ENCODE measurements at regions not wholly inside any gene's neighbourhood (a gene's known extent, or its start where the extent isn't known, plus 50 kb on each side); places are given as distances from the start of the nearest gene placed in this dataset.

DNA sequence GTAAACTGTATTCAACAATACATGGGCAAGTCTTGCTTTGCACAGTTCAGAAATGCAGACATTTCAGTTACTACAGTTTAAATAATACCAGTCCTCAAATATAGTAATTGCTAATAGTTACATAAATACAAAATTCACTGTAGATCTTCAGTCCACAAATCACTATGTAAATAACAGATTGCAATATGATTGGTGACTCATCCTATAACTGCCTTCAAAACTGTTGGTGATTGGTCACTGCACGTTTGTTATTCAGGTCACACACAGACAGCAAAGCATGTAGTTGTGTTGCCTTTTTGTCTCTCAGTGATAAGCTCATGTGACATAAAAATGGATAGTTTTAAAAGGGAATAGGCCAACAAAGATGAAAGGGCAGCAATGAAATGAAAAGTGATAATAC is 186.5 kb upstream of the CTTNBP2NL start:
- DNase-seq (ENCODE audit: low read depth): no peak

DNA sequence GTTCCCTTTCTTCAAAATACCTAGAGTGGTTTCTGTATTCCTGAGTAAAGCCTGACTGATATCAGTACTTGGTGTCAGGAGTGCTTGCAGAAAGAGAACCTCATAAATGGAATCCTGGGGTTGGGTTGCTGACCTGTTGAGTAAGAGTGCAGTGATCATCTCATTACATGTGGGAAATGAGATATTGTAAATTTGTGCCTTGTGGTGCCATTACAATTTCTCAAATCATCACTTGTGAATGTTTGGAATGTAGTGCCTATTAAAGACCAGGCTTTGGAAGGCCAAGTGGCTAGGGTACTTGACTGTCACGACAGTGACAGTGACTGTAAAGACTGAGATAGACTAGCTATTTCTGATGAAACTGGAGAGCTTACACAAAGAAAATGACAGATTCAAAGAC is 176.7 kb upstream of the CTTNBP2NL start:
- peak; percentile 58 for DNase-seq (ENCODE audit: low read depth)

DNA sequence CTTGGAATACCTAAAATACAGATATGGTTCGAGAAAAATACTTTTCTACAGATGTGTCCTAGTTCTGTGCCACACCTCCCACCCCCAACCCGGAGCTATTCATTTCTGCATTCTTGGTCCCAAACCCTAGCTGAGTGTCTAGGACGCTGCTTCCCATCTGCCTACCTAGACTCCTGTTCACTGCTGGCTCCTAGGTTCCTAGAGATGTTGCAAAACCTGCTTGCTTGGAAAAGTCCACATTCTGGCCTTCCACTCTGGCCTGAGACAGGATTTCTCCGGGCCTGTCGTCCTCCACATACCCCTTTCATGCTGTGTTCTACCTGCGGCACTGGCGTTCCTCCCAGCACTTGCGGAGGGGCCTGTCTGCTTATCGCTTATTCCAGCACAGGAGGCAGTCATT is 165.8 kb upstream of the CTTNBP2NL start:
- no peak for DNase-seq (ENCODE audit: low read depth)

DNA sequence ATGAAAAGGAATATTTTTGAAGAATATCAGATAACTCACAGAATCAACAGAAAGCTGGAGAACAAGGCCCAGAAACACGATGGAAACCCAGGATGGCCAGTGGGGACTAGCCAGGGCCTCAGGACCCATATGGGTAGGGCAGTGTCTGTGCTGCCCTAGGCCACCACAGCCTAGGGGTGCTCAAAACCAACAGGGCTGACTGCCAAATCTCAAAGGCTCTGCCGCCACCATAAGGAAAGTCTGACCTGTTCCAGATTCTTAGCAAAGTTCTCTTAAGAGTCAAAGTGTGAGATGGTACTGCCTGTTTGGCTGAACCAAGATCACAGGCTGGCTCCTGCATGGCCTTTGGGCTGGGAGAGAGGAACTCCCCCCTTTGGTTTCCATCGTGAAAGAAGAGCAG is 164.7 kb upstream of the CTTNBP2NL start:
- DNase-seq (ENCODE audit: low read depth): no peak

DNA sequence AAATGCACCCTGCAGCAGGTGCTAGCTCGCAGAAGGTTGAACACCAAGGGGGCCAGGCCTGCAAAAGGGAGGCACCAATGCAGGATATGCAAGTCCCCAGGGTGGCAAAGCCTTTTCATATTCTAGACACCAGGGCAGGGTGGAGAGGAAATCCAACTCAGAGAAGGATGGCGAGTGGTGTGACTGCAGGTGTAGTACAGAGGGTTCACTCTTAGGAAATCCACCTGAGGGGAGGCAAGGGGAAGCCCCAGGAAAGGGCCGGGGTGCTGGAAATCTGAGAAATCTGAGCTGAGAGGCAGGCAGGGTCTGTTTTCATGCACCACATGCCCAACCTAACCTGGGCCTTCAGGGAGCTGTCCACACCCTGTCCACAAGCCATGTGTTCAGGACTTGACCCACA is 163.2 kb upstream of the CTTNBP2NL start:
- no peak for DNase-seq (ENCODE audit: low read depth)

DNA sequence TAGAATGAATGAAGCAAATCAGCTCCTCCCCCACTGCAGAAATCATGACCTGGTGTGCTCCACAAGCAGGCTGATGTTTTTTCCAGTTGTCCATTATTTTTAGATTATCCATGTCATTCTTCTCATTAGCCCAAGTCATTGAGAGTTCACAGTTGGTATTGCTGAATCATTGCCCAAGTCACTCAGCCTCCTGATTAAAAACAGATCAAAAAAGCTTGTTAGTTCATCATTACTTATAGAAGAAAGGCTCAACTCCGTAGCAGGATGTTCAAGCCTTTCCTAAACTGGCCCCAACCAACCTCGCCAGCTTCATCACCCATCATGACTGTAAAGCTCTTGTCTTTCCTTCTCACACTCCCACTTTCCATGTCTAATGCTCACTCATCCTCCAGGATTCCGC is 161.3 kb upstream of the CTTNBP2NL start:
- DNase-seq (ENCODE audit: low read depth): no peak

DNA sequence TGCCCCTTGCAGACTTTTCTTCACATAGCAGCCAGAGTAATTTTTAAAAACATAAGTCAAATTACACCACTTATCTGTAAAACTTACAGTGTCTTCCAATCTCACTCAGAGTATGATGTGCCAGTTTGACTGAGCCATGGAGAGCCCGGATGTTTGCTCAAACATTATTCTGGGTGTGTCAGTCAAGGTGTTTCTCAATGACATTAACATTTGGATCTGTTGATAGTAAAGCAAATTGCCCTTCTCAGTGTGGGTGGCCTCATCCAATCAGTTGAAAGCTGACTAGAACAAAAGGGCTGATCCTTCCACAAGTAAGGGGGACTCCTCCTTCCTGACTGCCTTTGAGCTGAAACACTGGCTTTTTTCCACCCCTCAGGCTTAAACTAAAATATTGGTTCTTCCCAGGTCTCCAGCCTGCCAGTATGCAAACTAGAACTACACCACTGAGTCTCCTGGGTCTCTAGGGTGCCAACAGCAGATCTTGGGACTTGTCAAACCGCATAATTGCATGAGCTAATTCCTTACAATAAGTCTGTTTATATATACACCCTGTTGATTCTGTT is 157.9 kb upstream of the CTTNBP2NL start:
- DNase-seq (ENCODE audit: low read depth): no peak

DNA sequence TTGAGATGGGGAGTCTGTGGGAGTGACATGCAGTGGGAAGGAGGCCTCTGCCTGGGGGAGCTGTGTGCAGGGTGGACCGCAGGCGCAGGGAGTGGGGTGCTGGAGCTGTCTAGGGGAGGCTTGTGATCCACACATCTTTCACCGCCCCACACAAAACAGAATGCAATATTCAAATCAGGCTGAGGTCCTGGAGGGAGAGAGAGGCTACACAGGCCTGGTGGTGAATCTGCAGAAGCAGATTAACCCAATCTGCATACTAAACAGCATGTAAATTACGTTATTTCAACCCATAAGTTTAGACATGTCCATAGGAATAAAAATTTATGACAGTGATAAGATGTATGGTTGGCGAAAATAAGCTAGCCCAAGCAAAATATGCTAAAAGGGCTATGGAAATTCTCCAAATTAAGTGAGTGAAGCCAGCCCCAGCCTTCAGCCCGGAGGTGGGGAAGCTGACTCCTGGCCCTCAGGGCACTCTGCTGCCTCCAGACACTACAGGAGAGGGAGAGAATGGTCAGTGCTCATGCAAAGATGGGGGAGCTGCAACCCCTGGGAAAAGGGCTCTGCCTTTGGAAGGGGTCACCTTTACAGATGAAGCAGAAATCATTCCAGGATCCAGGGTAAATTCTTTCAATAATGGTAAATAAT is 156.2 kb upstream of the CTTNBP2NL start:
- no peak for DNase-seq (ENCODE audit: low read depth)

DNA sequence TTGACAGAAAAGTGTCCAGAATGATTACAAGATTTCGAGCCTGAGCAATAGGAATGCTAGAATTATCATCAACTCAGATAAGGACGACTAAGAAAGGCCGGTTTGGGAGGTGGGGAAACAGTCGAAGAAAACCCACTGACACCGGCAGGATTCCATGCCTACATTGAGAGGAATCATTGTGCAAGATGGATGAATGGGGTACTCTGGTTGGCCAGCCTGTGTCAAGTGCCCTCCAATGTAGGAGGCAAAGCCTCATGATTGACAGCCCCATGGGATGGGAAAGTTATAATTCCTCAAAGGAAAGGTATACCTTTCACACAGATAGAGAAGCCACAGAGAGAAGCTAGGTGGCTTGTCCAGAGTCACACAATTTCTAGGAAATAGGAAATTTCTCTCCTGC is 153.5 kb upstream of the CTTNBP2NL start:
- no peak for DNase-seq (ENCODE audit: low read depth)

DNA sequence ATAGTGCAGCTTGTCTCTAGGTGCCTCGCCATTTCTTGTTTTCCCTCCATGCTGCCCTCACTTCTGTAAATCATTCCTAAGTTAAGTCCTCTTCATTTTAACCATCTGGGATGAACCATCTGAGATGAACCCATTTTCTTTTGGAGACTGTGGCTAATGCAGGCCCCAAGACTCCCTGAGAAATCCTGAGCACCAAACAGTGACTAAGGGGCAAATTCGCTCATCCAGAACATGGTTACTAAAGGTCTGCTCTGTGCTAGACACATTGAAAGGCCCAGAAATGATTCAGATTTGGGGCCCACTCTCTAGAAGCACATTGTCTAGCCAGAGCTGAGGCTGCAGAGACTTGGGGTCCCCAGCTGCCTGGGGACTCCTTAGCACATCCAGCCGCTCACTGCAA is 151.9 kb upstream of the CTTNBP2NL start:
- DNase-seq (ENCODE audit: low read depth): no peak

DNA sequence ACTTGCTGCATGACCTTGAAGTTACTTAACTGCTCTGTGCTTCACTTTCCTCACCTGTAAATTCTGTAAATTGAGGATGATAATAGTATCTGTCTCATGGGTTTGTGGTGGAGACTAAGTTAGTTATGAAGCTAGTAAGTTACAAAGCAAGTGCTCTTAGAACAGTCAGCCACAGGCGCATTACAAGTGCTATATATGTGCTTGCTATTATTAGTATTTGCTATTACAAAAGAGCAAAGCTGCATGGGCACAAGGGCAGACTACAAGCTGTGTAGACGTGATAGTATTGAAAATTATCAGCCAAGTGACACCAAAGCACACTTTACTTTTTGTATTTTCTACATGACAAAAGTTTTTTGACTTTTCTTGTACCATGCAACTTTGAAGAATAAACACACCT is 150.9 kb upstream of the CTTNBP2NL start:
- no peak for DNase-seq (ENCODE audit: low read depth)

DNA sequence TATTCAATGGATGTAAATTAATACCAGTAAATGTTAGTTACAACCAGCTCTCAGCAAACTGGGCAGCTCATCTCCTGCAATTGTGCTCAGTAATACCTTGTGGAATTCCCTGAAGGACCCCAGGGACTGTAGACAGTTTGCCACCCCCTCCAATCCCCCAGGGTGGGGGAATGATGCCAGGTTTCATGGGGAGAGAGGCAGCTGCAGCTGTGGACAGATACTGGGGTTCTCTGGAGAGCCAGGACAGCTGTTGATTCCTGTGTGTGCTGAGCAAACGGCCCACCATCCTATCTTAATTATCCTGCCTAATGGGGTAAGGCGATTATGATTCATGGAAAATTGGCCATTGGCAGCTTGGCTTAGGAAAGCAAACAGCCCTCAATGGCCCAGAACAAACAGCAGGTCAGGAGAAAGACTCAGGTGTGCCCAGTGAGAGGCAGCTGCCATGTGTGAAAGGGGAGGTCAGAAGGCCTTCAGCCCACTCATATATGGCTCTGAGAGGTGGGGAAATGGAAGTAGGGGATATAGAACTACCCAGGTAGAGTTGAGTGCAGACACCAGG is 148.9 kb upstream of the CTTNBP2NL start:
- DNase-seq (ENCODE audit: low read depth): peak; percentile 60

DNA sequence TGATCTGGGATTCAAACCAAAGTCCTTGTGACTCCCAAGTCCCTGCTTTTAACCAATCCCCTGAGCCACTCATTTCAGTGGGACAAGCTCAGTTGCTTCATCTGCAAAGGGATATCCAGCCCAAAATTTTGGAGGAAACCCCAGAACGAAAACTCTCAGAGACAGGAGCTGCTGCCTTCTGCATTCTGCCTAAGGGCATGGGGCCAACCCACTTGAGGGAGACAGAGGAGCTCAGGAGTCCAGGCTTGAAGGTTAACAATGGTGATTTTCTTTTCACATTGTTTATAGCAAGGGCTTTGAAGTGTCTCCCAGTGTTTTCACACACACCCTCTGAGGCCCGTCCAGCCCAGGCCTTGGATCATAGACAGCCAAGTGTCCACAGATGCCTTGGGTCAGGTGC is 148.1 kb upstream of the CTTNBP2NL start:
- DNase-seq (ENCODE audit: low read depth): no peak

DNA sequence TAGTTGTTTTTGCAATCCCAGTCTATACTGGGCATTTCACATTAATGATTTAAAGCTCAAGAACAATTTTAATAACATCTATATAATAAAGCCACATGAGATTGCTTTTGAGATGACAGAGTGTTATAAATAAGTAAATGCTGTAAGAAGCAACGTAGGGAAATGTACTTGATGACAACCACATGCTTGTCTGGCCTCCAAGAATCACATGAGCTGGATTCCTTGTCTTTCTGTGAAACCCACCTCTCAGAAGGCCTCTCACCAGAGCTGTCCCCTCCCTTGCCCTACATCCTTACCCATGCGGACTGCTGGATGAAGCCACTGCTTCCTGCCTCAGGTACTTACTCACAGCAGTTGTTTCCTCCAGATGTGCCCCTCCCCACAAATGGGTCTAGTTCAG is 145.1 kb upstream of the CTTNBP2NL start:
- DNase-seq (ENCODE audit: low read depth): no peak

DNA sequence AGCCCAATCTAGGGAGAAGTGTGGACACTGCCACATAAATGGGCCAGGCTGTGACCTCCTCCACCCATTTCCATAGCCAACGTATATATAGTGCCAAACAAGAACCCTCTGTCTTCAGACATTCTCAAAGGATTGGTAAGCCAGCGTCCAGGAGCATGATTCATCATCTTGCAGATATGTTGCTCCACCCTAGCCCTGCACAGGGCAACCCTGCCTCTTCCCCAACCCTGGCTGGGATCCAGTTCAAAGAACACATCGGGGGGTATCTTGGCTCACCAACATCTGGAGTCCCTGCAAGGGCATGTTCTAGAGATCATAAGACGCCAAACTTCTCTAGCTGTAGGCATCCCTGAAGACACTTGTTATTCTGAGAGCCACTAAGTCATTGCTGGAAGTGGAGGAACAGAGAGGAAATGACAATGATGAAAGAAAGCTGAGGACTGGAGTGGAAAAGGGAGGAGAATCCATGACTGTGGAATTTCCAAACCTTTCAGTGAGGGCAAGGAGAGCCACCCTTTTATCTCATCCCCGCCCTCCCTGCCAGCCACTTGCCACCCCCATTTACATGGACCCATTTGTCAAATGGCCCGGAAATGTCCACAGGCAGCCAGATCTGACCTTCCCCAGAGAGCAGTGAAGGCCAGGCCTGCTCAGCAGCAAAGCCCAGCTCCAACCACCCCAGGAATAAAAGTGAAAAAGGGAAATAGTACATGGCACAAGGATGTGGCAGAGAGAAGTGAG is 144.1 kb upstream of the CTTNBP2NL start:
- peak; percentile 57 for DNase-seq (ENCODE audit: low read depth)

DNA sequence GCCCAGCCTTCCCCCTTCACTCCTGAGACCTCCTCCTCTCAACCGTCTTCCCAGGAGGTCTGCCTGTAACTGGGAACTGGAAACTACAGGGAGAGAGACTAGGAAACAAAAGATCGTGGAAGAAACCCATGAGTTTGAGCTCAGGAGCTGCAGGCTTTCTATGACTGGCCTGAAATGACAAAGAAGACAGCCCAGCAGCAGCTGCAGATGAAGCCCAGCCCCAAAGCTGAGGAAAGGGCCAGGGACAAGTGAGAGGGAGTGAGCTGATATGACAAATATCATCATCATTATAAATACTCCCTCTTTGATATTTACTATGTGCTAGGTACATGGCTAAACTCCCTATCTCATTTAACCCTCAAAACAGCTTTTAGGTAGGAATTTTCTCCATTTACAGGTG is 142.6 kb upstream of the CTTNBP2NL start:
- peak; percentile 80 for DNase-seq (ENCODE audit: low read depth)

DNA sequence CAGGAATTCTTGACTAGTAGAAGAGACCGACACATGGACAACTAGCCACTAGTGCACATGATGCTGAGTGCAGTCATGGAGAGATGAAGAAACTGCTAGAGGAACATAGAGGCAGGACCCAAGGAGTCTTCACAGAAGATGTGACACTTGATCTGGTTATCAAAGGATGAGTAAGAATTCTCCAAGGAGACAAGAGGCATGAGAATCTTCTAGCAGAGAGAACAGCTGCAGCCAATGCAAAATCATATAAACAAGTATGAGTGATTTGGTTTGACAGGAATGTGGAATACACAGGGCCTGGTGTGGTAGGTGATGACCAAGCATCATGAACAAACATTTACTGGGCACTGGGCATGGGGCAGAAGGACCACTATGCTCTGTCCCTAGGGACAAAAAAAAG is 140.9 kb upstream of the CTTNBP2NL start:
- peak; percentile 91 for DNase-seq (ENCODE audit: low read depth)

DNA sequence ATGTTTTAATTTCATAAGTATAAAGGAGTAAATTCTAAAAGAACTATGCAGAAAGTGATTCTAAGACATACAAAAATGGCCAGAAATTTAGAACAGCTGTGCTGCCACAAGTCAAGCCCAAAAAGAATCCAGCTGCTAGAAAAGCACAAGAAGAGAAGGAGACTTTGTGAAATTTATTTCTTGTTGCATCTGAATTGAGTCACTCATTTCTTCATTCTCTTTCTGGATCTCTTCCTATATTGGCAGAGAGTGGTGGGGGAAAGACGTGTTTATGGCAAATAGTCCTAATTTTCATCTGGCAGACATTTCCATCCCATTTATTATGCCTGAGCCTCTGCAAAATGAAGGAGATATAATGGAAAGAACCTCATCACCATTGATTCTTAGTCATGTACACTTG is 139.6 kb upstream of the CTTNBP2NL start:
- no peak for DNase-seq (ENCODE audit: low read depth)

DNA sequence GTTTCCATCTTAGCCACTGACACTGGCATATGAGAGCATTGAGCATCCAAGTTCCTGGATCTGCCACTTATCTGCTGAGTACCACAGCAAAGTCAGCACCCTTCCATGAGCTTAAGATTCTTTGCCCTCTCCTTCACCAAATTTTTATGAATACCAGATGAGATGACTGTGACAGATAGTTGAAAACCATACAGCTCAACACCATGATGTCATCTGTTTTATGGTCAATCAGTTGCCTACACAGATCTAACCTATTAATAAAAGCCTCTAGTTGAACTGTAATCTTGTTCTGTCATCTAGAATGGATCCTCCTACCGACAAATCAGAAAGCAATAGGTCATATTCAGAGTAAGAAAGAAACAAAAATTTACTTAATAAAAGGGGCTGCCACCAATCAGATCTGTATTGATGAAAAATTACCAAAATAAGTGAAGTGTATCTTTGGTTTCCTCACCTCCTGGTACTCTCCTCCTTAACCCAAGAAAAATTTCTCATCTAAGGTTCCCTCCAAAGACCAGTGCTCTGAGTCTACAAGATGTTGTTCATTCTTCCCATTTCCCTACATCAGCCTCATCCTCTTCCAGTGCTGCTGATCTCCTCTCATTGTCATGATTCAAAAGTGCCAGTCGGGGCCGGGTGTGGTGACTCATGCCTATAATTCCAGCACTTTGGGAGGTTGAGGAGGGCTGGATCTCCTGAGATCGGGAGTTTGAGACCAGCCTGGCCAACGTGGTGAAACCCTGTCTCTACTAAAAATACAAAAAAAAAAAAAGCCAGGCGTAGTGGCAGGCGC is 138.8 kb upstream of the CTTNBP2NL start:
- no peak for DNase-seq (ENCODE audit: low read depth)

DNA sequence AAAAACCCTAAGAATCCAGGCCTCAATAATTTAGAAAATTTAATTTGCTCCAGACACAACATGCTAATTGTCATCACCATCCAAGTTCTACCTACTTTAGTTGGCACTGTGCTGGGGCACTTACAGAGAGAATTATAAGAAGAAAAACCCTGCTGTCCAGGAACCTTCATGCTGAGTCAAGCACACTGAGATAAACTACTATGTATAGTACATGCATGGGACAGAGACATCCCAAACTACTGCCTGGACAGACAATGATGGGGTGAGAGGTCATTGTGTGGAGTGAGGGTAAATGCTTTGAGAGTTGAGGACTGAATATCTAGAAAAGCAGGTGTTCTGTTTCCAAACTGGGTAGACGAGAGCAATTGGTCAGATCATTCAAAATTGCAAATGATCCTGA is 135.3 kb upstream of the CTTNBP2NL start:
- DNase-seq (ENCODE audit: low read depth): peak; percentile 53

DNA sequence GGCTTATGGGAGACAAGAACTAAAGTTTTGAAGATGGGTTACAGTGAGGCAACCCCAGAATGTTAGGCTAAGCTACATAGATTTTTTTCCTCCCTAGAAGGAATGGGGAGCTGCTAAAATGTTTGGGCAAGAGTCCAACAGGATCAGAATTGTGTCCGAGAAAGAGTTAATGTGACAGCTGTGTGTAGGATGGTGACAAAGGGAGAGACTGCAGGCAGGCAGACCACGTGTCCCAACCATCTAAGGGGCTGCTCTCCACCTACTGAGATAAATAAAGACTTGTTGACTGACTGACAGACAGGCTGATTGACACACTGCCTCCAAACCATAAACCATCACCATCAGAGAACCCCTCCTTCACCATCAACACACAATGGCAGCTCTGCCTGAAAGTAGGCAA is 133.7 kb upstream of the CTTNBP2NL start:
- no peak for DNase-seq (ENCODE audit: low read depth)

DNA sequence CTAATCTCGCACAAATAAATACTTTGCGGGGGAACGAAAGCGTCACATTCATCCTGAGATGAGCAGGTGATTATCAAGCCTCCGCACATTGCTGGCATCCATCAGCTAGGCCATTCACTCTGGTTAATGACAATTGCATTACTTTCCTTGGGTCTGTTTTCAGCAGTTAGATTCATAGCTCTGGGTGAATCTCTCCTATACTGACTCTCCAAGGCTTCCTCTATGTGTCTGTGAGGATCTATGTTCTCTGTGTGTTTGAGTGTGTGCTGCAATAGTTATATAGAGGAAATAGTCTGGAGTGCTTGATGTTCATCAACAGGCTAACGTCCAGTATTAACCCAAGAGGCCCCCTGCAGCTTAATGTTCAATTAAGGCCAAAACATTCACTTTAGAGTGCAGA is 133.0 kb upstream of the CTTNBP2NL start:
- no peak for DNase-seq (ENCODE audit: low read depth)
